A673 (cell line): ENCODE measurements at regions not wholly inside any gene's neighbourhood (a gene's known extent, or its start where the extent isn't known, plus 50 kb on each side); places are given as distances from the start of the nearest gene placed in this dataset.

Experiments
- BruUV-seq: library from RNA; stranded (reverse); fragments of 400-500 nt; replicated peaks from 2 replicates; lab custom pipeline; 2021; lab: Mats Ljungman, UMichigan
- CTCF ChIA-PET: fragments of 300-600 bp; sonication (Branson Sonifier 250); formaldehyde crosslinking; loops from one replicate; lab custom pipeline; 2022; ENCODE audit warnings: antibody characterized with exemption; lab: Charles Lee
- POLR2A ChIA-PET: fragments of 300-600 bp; sonication (Branson Sonifier 250); formaldehyde crosslinking; loops from one replicate; lab custom pipeline; 2022; ENCODE audit warnings: antibody characterized with exemption; ENCODE audit not compliant: low non-redundant PET; lab: Charles Lee
- DNase-seq: peaks from one replicate; pipeline ENCODE4 v3.0.0-alpha.2; 2015; ENCODE audit warnings: low spot score
- H3K27ac ChIP-seq: fragments of 200-600 bp; sonication (generic); 2 replicates; pipeline ENCODE4 v1.5.1; 2016; ENCODE audit warnings: mixed run types, low read depth, mild to moderate bottlenecking, mixed read lengths, antibody characterized with exemption, low read length; ENCODE audit not compliant: poor library complexity, severe bottlenecking
- H3K27me3 ChIP-seq: fragments of 200-600 bp; sonication (generic); replicated peaks from 2 replicates; pipeline ENCODE4 v1.6.1; 2017; ENCODE audit warnings: mixed run types, low read depth, mild to moderate bottlenecking, mixed read lengths, antibody characterized with exemption, low read length; ENCODE audit not compliant: insufficient read depth, poor library complexity
- H3K36me3 ChIP-seq: fragments of 200-600 bp; sonication (generic); 2 replicates; pipeline ENCODE4 v1.6.1; 2016; ENCODE audit warnings: mixed run types, mild to moderate bottlenecking, mixed read lengths, antibody characterized with exemption, low read length; ENCODE audit not compliant: insufficient read depth, poor library complexity, severe bottlenecking
- H3K4me1 ChIP-seq: fragments of 200-600 bp; sonication (generic); 2 replicates; pipeline ENCODE4 v1.6.1; 2017; ENCODE audit warnings: mixed run types, mild to moderate bottlenecking, mixed read lengths, antibody characterized with exemption, low read length; ENCODE audit not compliant: insufficient read depth, poor library complexity, severe bottlenecking
- H3K4me3 ChIP-seq: fragments of 200-600 bp; sonication (generic); 2 replicates; pipeline ENCODE4 v1.5.1; 2016; ENCODE audit warnings: low read depth, mixed run types, mild to moderate bottlenecking, mixed read lengths, low read length; ENCODE audit not compliant: poor library complexity, severe bottlenecking
- H3K9me3 ChIP-seq: fragments of 200-600 bp; sonication (generic); 2 replicates; pipeline ENCODE4 v1.6.1; 2016; ENCODE audit warnings: mixed run types, low read depth, mild to moderate bottlenecking, mixed read lengths, antibody characterized with exemption, low read length; ENCODE audit not compliant: poor library complexity, severe bottlenecking
- EZH2 ChIP-seq: fragments of 200-600 bp; sonication (generic); IDR thresholded peaks from 2 replicates; pipeline ENCODE4 v1.6.1; 2017; ENCODE audit warnings: borderline replicate concordance, low read depth, mild to moderate bottlenecking, mixed read lengths, antibody characterized with exemption, low read length; ENCODE audit not compliant: poor library complexity, severe bottlenecking
- intact Hi-C: fragments of 100-400 bp; cut with micrococcal nuclease; formaldehyde crosslinking; loops from one replicate; pipeline ENCODE4 v1.10.0; 2022; ENCODE audit not compliant: unreplicated experiment
- TF ChIP-seq, protein P1 (sequence below): fragments of 300-800, 200-600 bp; sonication (generic); conservative IDR thresholded peaks from 2 replicates; pipeline ENCODE4 v1.5.1; 2017; ENCODE audit warnings: low read depth, mild to moderate bottlenecking, antibody characterized with exemption, low read length, moderate library complexity, mixed read lengths

DNA sequence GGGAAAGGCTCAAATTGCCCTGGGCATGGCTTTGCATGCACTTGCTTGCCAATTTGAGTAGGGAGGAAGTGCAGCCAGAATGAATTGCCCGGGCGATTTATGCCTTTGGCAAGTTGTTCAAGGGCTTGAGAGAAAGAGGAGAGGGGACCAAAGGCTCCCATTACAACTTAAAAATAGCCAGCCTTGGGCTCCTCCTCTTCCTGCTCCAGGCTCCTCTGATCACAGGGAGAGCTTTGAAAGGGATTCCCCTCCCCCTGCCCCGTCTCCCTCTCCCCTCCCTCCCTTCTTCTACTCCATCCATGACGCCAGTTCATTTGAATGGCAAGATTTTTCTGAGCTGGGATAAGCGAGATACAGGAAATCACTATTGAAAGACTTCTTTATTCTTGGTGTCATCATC lies 304.9 kb upstream of the JAG1 start:
- H3K4me3 ChIP-seq, result no peak overlapping the region
- intact Hi-C loops, result no loop called here
- no peaks in the 10 kb centered on the region for H3K36me3 ChIP-seq
- H3K9me3 ChIP-seq, result no peaks in the 10 kb centered on the region
- BruUV-seq, result no TSS peak
- ChIA-PET CTCF (no interaction called here), POLR2A (no interaction called here)
- no peak overlapping the region for H3K27ac ChIP-seq
- DNase-seq, result no peak
- TF ChIP-seq EZH2, result no peak
- TF ChIP-seq, protein P1, sequence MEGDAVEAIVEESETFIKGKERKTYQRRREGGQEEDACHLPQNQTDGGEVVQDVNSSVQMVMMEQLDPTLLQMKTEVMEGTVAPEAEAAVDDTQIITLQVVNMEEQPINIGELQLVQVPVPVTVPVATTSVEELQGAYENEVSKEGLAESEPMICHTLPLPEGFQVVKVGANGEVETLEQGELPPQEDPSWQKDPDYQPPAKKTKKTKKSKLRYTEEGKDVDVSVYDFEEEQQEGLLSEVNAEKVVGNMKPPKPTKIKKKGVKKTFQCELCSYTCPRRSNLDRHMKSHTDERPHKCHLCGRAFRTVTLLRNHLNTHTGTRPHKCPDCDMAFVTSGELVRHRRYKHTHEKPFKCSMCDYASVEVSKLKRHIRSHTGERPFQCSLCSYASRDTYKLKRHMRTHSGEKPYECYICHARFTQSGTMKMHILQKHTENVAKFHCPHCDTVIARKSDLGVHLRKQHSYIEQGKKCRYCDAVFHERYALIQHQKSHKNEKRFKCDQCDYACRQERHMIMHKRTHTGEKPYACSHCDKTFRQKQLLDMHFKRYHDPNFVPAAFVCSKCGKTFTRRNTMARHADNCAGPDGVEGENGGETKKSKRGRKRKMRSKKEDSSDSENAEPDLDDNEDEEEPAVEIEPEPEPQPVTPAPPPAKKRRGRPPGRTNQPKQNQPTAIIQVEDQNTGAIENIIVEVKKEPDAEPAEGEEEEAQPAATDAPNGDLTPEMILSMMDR, result no peak
- H3K27me3 ChIP-seq, result no peaks in the 10 kb centered on the region
- no peaks in the 10 kb centered on the region for H3K4me1 ChIP-seq

DNA sequence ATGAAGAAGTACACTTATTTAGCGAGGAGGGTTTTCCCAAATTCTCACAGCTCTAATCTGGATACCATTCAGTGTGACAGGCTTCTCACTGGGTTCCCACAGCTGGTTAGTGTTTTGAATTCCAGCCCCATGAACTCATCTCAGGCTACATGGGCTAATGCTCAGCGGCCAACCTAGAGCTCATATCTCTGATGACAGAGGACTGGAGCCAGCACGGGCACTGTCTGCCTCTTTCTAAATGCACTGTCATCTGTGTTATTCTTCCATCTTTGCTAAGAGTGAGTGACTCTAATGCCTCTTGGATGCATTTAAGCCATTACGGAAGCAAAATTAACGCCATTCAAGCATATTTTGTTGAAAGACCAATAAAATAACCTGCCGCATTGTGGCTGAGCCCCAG lies 308.9 kb upstream of the JAG1 start:
- POLR2A ChIA-PET, result no interaction called here
- H3K36me3 ChIP-seq, result no peaks in the 10 kb centered on the region
- H3K27ac ChIP-seq, result no peak overlapping the region
- DNase-seq, result no peak
- TF ChIP-seq, protein P1, result no peak
- no peak for TF ChIP-seq EZH2
- H3K9me3 ChIP-seq, result no peaks in the 10 kb centered on the region
- H3K27me3 ChIP-seq, result no peaks in the 10 kb centered on the region
- no peaks in the 10 kb centered on the region for H3K4me1 ChIP-seq
- intact Hi-C loops, result no loop called here
- BruUV-seq, result no TSS peak
- CTCF ChIA-PET, result no interaction called here
- H3K4me3 ChIP-seq, result no peak overlapping the region

DNA sequence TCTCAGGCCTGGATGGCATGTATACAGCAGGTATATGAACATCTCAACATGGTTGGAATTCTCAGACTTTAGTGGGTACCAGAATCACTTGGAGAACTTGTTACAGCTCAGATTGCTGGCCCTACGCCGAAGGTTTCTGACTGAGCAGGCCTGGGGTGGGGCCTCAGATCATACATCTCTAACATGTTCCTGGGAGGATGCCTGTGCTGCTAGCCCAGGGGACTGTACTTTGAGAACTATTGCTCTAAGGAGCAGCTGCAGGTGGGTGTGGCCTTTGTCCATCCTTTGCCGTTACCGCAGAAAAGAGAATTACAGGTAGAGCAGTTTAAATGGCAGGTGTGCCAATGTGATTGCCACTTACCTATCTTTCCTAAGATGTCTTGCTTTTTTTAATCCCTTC lies 310.5 kb upstream of the JAG1 start:
- H3K27me3 ChIP-seq, result no peaks in the 10 kb centered on the region
- no peak for DNase-seq

More for the DNA sequence above, 310.5 kb upstream of the JAG1 start:
- Histone ChIP-seq H3K27ac (no peak overlapping the region), H3K4me3 (no peak overlapping the region), H3K9me3 (no peaks in the 10 kb centered on the region), H3K36me3 (no peaks in the 10 kb centered on the region), H3K4me1 (no peaks in the 10 kb centered on the region)
- POLR2A ChIA-PET, result no interaction called here
- intact Hi-C loops, result no loop called here
- no peak for TF ChIP-seq EZH2
- TF ChIP-seq, protein P1, result no peak
- no TSS peak for BruUV-seq
- CTCF ChIA-PET, result no interaction called here
